COLO829 (cell line): ENCODE measurements at regions not wholly inside any gene's neighbourhood (a gene's known extent, or its start where the extent isn't known, plus 50 kb on each side); places are given as distances from the start of the nearest gene placed in this dataset.
"Not testable (repeated sequence)": the region's sequence is repeated elsewhere in the genome, so short reads cannot be mapped to it uniquely, and the experiment has no call there.

Source experiments
- DNase-seq: peaks from one replicate; pipeline ENCODE4 v3.0.0; 2012; ENCODE audit warnings: low spot score

- DNase-seq: peak; percentile 40
These were observed 85.3 kb upstream of the AKAP12 start for GRCh38 chr6:151154418-151154817.

- no peak for DNase-seq
These were observed 84.7 kb upstream of the AKAP12 start for GRCh38 chr6:151155095-151155494.

- peak; percentile 75 for DNase-seq
These were observed 78.6 kb upstream of the AKAP12 start for GRCh38 chr6:151160929-151161757.

GRCh38 chr6:151164383-151164782 is 75.4 kb upstream of the AKAP12 start:
- no peak for DNase-seq

- DNase-seq: no peak
These were observed 73.6 kb upstream of the AKAP12 start for GRCh38 chr6:151166180-151166579.

GRCh38 chr6:151167034-151167433 is 72.7 kb upstream of the AKAP12 start:
- no peak for DNase-seq

- DNase-seq: no peak
These were observed 69.0 kb upstream of the AKAP12 start for GRCh38 chr6:151170622-151171246.

GRCh38 chr6:151172751-151173150 is 67.0 kb upstream of the AKAP12 start:
- no peak for DNase-seq

- DNase-seq: no peak
These were observed 63.9 kb upstream of the AKAP12 start for GRCh38 chr6:151175662-151176445.

- DNase-seq: no peak
These were observed 62.6 kb upstream of the AKAP12 start for GRCh38 chr6:151176911-151177770.

GRCh38 chr6:151178373-151178772 is 61.4 kb upstream of the AKAP12 start:
- DNase-seq: no peak

- DNase-seq: no peak
These were observed 60.4 kb upstream of the AKAP12 start for GRCh38 chr6:151179321-151179720.

GRCh38 chr6:151180330-151181048 is 59.3 kb upstream of the AKAP12 start:
- no peak for DNase-seq

GRCh38 chr6:151181706-151182363 is 57.9 kb upstream of the AKAP12 start:
- no peak for DNase-seq

GRCh38 chr6:151182958-151183357 is 56.8 kb upstream of the AKAP12 start:
- DNase-seq: not testable (repeated sequence)

- no peak for DNase-seq
These were observed 54.6 kb upstream of the AKAP12 start for GRCh38 chr6:151185148-151185547.

- DNase-seq: no peak
These were observed 53.5 kb upstream of the AKAP12 start for GRCh38 chr6:151186306-151186705.

GRCh38 chr6:151186804-151187330 is 52.9 kb upstream of the AKAP12 start:
- no peak for DNase-seq
